ENCODE measurements at regions not wholly inside any gene's neighbourhood (a gene's known extent, or its start where the extent isn't known, plus 50 kb on each side); places are given as distances from the start of the nearest gene placed in this dataset.
A peak's percentile ranks its signal among the peaks of the same experiment; 100 is the strongest.
"Not testable (repeated sequence)": the region's sequence is repeated elsewhere in the genome, so short reads cannot be mapped to it uniquely, and the experiment has no call there.

GRCh38 chr5:53749621-53750020, 189.2 kb downstream of the NDUFS4 start:
- Histone ChIP-seq H3K4me2 (ENCODE audit: low read depth, low read length) (no peak overlapping the region), H4K20me1 (ENCODE audit: insufficient read depth, low read length) (no peaks in the 10 kb centered on the region), H3K27me3 (replicated peaks; ENCODE audit: insufficient read depth, low read length) (no peaks in the 10 kb centered on the region), H3K27ac (ENCODE audit: low read length) (no peak overlapping the region), H3F3A (ENCODE audit: insufficient read depth, low read length) (no peaks in the 10 kb centered on the region), H3K36me3 (replicated peaks; ENCODE audit: insufficient read depth, low read length) (no peaks in the 10 kb centered on the region), H3K9me2 (replicated peaks; ENCODE audit: insufficient read depth, low read length) (no peaks in the 10 kb centered on the region), H3K79me2 (ENCODE audit: low read length) (no peaks in the 10 kb centered on the region), H3K4me1 (ENCODE audit: low read length) (no peaks in the 10 kb centered on the region), H3K4me3 (ENCODE audit: low read length) (no peak overlapping the region), H2AFZ (ENCODE audit: low read length) (no peak overlapping the region), H3K9ac (ENCODE audit: low read length) (no peak overlapping the region), H3K9me3 (replicated peaks; ENCODE audit: insufficient read depth, low read length) (no peaks in the 10 kb centered on the region)
- DNase-seq, result no peak
- TF ChIP-seq EZH2phosphoT487 (IDR thresholded peaks at IDR 0.05; ENCODE audit: low read length), result no peak
- TF ChIP-seq CTCF (IDR thresholded peaks at IDR 0.05; ENCODE audit: low read length), result no peak
- TF ChIP-seq EZH2 (optimal IDR thresholded peaks at IDR 0.05; ENCODE audit: low read depth, low read length), result no peak

DNA sequence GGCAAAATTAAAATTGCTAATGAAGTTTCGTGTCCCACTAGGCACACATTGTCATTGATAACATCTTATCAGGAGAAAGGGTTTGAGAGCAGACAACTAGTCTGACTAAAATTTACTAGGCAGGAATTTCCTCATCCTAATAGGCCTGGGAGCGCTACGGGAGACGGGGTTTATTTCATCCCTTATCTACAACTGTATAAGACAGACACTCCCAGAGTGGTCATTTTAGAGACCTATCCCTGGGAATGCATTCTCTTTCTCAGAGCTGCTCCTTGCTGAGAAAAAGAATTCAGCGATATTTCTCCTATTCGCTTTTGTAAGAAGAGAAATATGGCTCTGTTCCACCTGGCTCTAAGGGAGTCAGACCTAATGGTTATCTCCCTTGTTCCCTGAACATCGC, 191.8 kb downstream of the NDUFS4 start:
- not testable (repeated sequence) for H4K20me1 ChIP-seq (ENCODE audit: insufficient read depth, low read length); H3K9ac ChIP-seq (ENCODE audit: low read length); H3K4me1 ChIP-seq (ENCODE audit: low read length); H3F3A ChIP-seq (ENCODE audit: insufficient read depth, low read length); H3K27me3 ChIP-seq (replicated peaks; ENCODE audit: insufficient read depth, low read length); H3K27ac ChIP-seq (ENCODE audit: low read length); H3K9me3 ChIP-seq (replicated peaks; ENCODE audit: insufficient read depth, low read length); DNase-seq; H3K4me3 ChIP-seq (ENCODE audit: low read length); H2AFZ ChIP-seq (ENCODE audit: low read length); H3K36me3 ChIP-seq (replicated peaks; ENCODE audit: insufficient read depth, low read length); H3K9me2 ChIP-seq (replicated peaks; ENCODE audit: insufficient read depth, low read length); H3K79me2 ChIP-seq (ENCODE audit: low read length); H3K4me2 ChIP-seq (ENCODE audit: low read depth, low read length)

- no peaks in the 10 kb centered on the region for H3K9me2 ChIP-seq (replicated peaks; ENCODE audit: insufficient read depth, low read length)
- no peak overlapping the region for H3K4me2 ChIP-seq (ENCODE audit: low read depth, low read length)
- H3K4me1 ChIP-seq (ENCODE audit: low read length), result no peaks in the 10 kb centered on the region
- H3K27me3 ChIP-seq (replicated peaks; ENCODE audit: insufficient read depth, low read length), result no peaks in the 10 kb centered on the region
- H4K20me1 ChIP-seq (ENCODE audit: insufficient read depth, low read length), result no peaks in the 10 kb centered on the region
- TF ChIP-seq EZH2 (optimal IDR thresholded peaks at IDR 0.05; ENCODE audit: low read depth, low read length) (no peak), CTCF (IDR thresholded peaks at IDR 0.05; ENCODE audit: low read length) (no peak), EZH2phosphoT487 (IDR thresholded peaks at IDR 0.05; ENCODE audit: low read length) (no peak)
- no peaks in the 10 kb centered on the region for H3K36me3 ChIP-seq (replicated peaks; ENCODE audit: insufficient read depth, low read length)
- H3F3A ChIP-seq (ENCODE audit: insufficient read depth, low read length), result no peaks in the 10 kb centered on the region
- no peak overlapping the region for H2AFZ ChIP-seq (ENCODE audit: low read length)
- DNase-seq, result no peak
- no peak overlapping the region for H3K9ac ChIP-seq (ENCODE audit: low read length)
- H3K4me3 ChIP-seq (ENCODE audit: low read length), result no peak overlapping the region
- H3K27ac ChIP-seq (ENCODE audit: low read length), result no peak overlapping the region
- H3K9me3 ChIP-seq (replicated peaks; ENCODE audit: insufficient read depth, low read length), result no peaks in the 10 kb centered on the region
- H3K79me2 ChIP-seq (ENCODE audit: low read length), result no peaks in the 10 kb centered on the region
Observed at GRCh38 chr5:53766673-53767072, 206.2 kb downstream of the NDUFS4 start.

DNA sequence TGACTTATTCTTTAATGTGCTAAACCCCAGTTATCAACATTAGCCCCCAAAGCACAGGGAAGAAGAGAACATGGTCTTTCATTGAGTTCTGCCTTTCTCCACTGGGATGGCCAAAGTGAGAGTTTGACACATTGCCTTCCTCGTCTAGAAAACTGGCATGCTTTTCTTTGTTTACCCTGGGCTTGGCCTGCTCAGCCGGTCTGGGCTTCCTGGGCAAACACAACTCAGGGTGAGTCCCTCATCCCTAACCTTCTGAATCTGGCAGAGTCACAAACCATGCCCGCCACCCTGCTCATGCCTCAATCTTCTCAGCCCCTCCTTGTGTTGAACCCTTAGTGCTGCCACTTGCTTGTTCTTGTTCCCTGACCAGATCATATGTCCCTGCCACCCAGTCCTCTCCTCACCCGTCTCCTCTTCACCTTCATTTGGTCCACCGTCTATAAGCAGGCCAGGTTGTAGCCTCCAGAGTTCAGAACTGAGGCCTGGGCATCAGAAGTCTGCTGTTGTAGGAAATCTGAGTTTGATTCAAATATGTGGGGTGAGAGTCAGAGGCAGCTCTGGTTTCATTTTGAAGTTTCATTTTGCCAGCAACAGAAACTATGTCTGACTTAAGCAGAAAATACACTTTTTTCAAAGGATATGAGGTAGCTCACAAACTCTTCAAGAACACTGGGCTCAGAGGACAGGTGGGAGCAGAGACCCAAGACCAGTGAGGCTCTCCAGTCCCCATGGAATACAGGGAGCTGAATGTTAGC, 217.6 kb downstream of the NDUFS4 start:
- Histone ChIP-seq H3K27ac (ENCODE audit: low read length) (peak overlapping the region; percentile 48; the same call in 1 of the 2 replicates), H4K20me1 (ENCODE audit: insufficient read depth, low read length) (no peaks in the 10 kb centered on the region), H3K4me3 (ENCODE audit: low read length) (no peak overlapping the region), H3K9me2 (replicated peaks; ENCODE audit: insufficient read depth, low read length) (no peaks in the 10 kb centered on the region), H3K9me3 (replicated peaks; ENCODE audit: insufficient read depth, low read length) (no peaks in the 10 kb centered on the region), H3F3A (ENCODE audit: insufficient read depth, low read length) (peaks cover 10% of the 10 kb centered on the region), H3K4me1 (ENCODE audit: low read length) (peaks cover 28% of the 10 kb centered on the region), H3K9ac (ENCODE audit: low read length) (no peak overlapping the region; the same call in 1 of the 2 replicates), H2AFZ (ENCODE audit: low read length) (peak overlapping the region; percentile 75), H3K79me2 (ENCODE audit: low read length) (no peaks in the 10 kb centered on the region), H3K27me3 (replicated peaks; ENCODE audit: insufficient read depth, low read length) (no peaks in the 10 kb centered on the region), H3K36me3 (replicated peaks; ENCODE audit: insufficient read depth, low read length) (no peaks in the 10 kb centered on the region), H3K4me2 (ENCODE audit: low read depth, low read length) (peak overlapping the region; percentile 44)
- peak; percentile 75 for DNase-seq
- no peak for TF ChIP-seq EZH2phosphoT487 (IDR thresholded peaks at IDR 0.05; ENCODE audit: low read length)
- TF ChIP-seq CTCF (IDR thresholded peaks at IDR 0.05; ENCODE audit: low read length), result no peak
- no peak for TF ChIP-seq EZH2 (optimal IDR thresholded peaks at IDR 0.05; ENCODE audit: low read depth, low read length)
